Heart right ventricle (tissue), 16 donors: ENCODE measurements at regions not wholly inside any gene's neighbourhood (a gene's known extent, or its start where the extent isn't known, plus 50 kb on each side); places are given as distances from the start of the nearest gene placed in this dataset.

ENCODE experiments used
- ATAC-seq, 8 donors: fragments of 200-7000 bp; cut with Tn5 transposase; one replicate each; pipeline ENCODE4 v1.9.1; 2020; ENCODE audit warnings: mild to moderate bottlenecking in 8 of 8, moderate library complexity in 8 of 8, moderate number of reproducible peaks in 1 of 8
- DNase-seq, 2 donors: peaks; one replicate each; pipeline ENCODE4 v3.0.0-alpha.2; 2020
- H3K27ac ChIP-seq, 10 donors: fragments of 200-600 bp; sonication (generic) in 2 of 10; one replicate each; pipeline versions ENCODE4 v1.5.0 to v1.8.0; 2020 to 2022; ENCODE audit warnings: mild to moderate bottlenecking in 3 of 10
- H3K27me3 ChIP-seq, 7 donors: fragments of 200-600 bp; one replicate each; pipeline ENCODE4 v1.8.0; 2021 to 2022; ENCODE audit warnings: mild to moderate bottlenecking in 2 of 7
- H3K36me3 ChIP-seq, 9 donors: fragments of 200-600 bp; sonication (generic) in 1 of 9; one replicate each; pipeline versions ENCODE4 v1.5.0 to v1.8.0; 2020 to 2022; ENCODE audit warnings: mild to moderate bottlenecking in 2 of 9
- H3K4me1 ChIP-seq, 9 donors: fragments of 200-600 bp; sonication (generic) in 1 of 9; one replicate each; pipeline versions ENCODE4 v1.5.0 to v1.8.0; 2020 to 2022; ENCODE audit warnings: mild to moderate bottlenecking in 4 of 9
- H3K4me3 ChIP-seq, 10 donors: fragments of 200-600 bp; sonication (generic) in 2 of 10; one replicate each; pipeline versions ENCODE4 v1.5.0 to v1.8.0; 2020 to 2022; ENCODE audit warnings: mild to moderate bottlenecking in 7 of 10, moderate library complexity in 2 of 10
- H3K9me3 ChIP-seq, 11 donors: fragments of 200-600 bp in 10 of 11; sonication (generic) in 2 of 11; one replicate each; pipeline versions ENCODE4 v1.5.0 to v1.8.0; 2013 to 2022; ENCODE audit warnings: mild to moderate bottlenecking in 2 of 11, control low read depth in 1 of 11, moderate library complexity in 1 of 11
- WGBS, 2 donors: extraction: QIAGEN DNeasy Blood & Tissue Kit; methylation state at CpG; one replicate each; pipeline ENCODE4 v1.1.7; 2013; ENCODE audit warnings: inconsistent platforms in 1 of 2; 5-methylcytosine and 5-hydroxymethylcytosine counted together
- intact Hi-C, 10 donors: fragments of 100-400 bp; cut with DNase I; formaldehyde crosslinking; loops; one replicate each; pipeline versions ENCODE4 v1.11.1 to v1.14.2; 2022
- TF ChIP-seq, protein P1 (sequence below), 9 donors: fragments of 200-600 bp; sonication (generic) in 2 of 9; IDR thresholded peaks; one replicate each; pipeline versions ENCODE4 v1.5.0 to v1.8.0; 2021 to 2022; ENCODE audit warnings: antibody characterized with exemption in 9 of 9, mild to moderate bottlenecking in 5 of 9, moderate library complexity in 1 of 9
- donor health status: Arrhythmogenic right ventricular cardiomyopathy.
- donor health status: ischemic (EF 13 %, LVEDD 7.1; RV severe dilation, severe dysfunction).
- donor health status: healthy with polysubstance abuse.
- donor health status: DM: no; HTN: yes; CAD: no.
- donor health status: DM: no; HTN: no; CAD: no.
- donor health status: ischemic (EF 25% LVEDD 6.9; RV normal size, moderate dysfunction).
- donor health status: ischemic (EF 25% LVEDD 5.7; RV mildly dilated, moderate dysfunction).
- donor health status: healthy.
- donor health status: DM: yes; HTN: yes; CAD: no.
- donor health status: Ischemic cardiomyopathy.
- donor health status: ischemic (EF 35%, LVEDD 5.7; RV mildly dilated, moderate dysfunction).
- donor health status: nonischemic (EF 11% LVEDD 7.7; RV severe dilation, severe dysfunction).
- donor health status: DM: yes; HTN: yes; CAD: no.
- donor health status: PGD.
- donor health status: ischemic (EF 29% LVEDD 5.4; RV normal size, mild dysfunction).
- donor health status: nonischemic (EF 23%, LVEDD 6.1; RV moderate dilation, normal function).

DNA sequence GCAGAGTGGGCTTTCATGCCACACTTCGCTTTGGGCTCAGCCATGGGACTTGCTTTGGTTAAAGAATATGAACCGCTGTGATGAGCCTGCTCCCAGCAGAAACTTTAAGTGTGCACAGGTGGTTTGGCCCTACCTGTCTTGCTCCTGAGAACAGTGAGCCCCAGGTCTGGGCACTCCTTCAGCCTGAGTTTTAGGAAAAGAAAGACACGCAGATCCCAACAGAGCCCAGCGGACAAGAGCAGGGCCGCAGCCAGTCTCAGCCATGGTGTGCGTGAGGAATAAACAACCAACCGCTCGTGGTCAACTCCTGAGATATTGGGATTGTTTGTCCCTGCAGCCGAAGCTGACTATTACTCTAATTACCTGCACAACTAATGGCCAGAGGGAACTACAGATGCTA lies 217.1 kb upstream of the C1orf174 start:
- H3K27ac ChIP-seq: no peak overlapping the region
- H3K36me3 ChIP-seq: no peaks in the 10 kb centered on the region
- H3K4me3 ChIP-seq: no peak overlapping the region
- no peaks in the 10 kb centered on the region for H3K4me1 ChIP-seq
- H3K9me3 ChIP-seq: peaks cover 0 to 13% (median 0%) of the 10 kb centered on the region in 11 donors
- peaks cover 0 to 33% (median 11%) of the 10 kb centered on the region in 7 donors for H3K27me3 ChIP-seq
- ATAC-seq: no peak
- no peak for DNase-seq
- intact Hi-C loops: no loop called here
- WGBS, 2 donors: 93 to 94% methylated on average over 9 of the region's 9 CpGs
- TF ChIP-seq, protein P1, sequence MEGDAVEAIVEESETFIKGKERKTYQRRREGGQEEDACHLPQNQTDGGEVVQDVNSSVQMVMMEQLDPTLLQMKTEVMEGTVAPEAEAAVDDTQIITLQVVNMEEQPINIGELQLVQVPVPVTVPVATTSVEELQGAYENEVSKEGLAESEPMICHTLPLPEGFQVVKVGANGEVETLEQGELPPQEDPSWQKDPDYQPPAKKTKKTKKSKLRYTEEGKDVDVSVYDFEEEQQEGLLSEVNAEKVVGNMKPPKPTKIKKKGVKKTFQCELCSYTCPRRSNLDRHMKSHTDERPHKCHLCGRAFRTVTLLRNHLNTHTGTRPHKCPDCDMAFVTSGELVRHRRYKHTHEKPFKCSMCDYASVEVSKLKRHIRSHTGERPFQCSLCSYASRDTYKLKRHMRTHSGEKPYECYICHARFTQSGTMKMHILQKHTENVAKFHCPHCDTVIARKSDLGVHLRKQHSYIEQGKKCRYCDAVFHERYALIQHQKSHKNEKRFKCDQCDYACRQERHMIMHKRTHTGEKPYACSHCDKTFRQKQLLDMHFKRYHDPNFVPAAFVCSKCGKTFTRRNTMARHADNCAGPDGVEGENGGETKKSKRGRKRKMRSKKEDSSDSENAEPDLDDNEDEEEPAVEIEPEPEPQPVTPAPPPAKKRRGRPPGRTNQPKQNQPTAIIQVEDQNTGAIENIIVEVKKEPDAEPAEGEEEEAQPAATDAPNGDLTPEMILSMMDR (IDR thresholded peaks at IDR 0.05): no peak

DNA sequence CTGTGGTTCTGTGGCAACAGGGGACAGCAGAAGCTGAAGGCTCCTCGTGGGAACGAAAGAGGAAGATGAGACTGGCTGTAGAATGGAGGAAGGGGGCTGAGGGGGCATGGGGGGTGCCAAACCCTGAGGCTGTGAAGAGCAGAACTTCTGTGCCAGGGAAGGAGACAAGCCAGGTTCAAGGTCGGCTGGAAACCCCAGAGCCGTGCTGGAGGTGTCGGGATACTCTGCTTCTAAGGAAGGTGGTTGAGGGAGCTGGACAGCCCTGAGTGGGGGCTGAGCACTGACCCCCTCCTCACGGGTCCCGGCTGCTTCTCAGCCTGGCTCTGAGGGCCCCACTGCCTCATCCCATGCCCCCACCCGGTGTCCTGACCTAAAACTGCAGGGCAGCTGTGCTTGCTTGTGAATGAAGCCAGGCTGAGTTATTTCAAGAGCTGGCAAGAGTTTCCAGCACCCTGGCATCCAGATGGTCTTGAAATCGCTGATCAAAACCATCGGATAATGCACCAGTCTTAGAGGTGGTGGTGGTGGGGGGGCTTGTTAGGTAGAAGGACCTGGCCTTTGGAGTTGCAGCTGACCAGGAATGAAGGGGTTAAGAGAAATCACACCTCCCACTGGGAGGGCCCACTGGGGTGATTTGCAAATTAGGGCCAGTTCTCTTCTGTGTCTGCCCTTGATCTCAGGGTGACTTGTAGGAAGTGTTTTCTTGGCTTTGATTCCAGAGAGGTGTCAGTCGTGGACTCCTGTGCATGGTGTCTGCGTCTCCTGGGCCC lies 218.9 kb upstream of the C1orf174 start:
- Histone ChIP-seq H3K4me3 (no peak overlapping the region), H3K4me1 (no peaks in the 10 kb centered on the region), H3K9me3 (peaks cover 0 to 8% (median 0%) of the 10 kb centered on the region in 11 donors), H3K36me3 (no peaks in the 10 kb centered on the region), H3K27ac (no peak overlapping the region), H3K27me3 (peaks cover 0 to 43% (median 6%) of the 10 kb centered on the region in 7 donors)
- intact Hi-C loops: no loop called here
- WGBS, 2 donors: 46 to 51% methylated on average over 12 of the region's 12 CpGs
- DNase-seq (no peak), ATAC-seq (no peak)
- TF ChIP-seq, protein P1 (IDR thresholded peaks at IDR 0.05): no peak

DNA sequence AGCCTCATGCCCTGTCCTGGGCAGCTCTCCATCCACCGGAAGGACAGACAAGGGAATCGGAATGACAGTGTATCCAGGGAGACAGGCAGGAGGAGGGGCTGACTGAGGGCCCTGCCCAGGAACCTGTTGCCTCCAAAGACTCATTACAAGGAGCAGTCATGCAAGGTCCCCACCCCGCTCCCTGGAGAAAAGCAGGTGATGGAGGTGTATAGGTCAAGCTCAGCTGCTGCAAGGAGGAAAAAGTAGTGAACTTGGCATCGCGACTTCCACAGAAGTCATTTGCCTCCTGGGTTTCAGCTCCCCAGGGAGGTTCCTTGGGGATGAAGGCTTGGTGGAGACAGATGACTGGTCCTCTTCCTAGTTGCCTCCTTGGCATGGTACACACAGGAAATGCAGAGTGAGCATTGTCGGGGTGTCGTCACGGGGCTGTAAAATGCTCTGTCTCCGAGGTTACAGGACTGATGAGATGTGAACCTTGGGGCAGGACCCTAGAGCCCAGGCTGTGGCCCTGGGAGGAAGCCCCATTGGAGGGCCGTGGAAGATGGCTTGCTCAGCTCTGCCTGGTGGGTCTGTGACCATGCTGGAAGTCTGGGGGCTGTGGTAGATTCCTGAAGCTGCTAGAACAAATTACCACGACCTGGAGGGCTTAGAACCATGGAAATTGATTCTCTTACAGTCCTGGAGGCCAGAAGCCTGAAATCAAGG lies 219.6 kb upstream of the C1orf174 start:
- Histone ChIP-seq H3K9me3 (peaks cover 0 to under 1% (median 0%) of the 10 kb centered on the region in 11 donors), H3K27ac (no peak overlapping the region), H3K36me3 (no peaks in the 10 kb centered on the region), H3K27me3 (peaks cover 0 to 38% (median 6%) of the 10 kb centered on the region in 7 donors), H3K4me1 (no peaks in the 10 kb centered on the region), H3K4me3 (no peak overlapping the region)
- intact Hi-C loops: no loop called here
- DNase-seq (no peak), ATAC-seq (no peak)
- TF ChIP-seq, protein P1 (IDR thresholded peaks at IDR 0.05): no peak
- WGBS, 2 donors: 56 to 60% methylated on average over 11 of the region's 11 CpGs

DNA sequence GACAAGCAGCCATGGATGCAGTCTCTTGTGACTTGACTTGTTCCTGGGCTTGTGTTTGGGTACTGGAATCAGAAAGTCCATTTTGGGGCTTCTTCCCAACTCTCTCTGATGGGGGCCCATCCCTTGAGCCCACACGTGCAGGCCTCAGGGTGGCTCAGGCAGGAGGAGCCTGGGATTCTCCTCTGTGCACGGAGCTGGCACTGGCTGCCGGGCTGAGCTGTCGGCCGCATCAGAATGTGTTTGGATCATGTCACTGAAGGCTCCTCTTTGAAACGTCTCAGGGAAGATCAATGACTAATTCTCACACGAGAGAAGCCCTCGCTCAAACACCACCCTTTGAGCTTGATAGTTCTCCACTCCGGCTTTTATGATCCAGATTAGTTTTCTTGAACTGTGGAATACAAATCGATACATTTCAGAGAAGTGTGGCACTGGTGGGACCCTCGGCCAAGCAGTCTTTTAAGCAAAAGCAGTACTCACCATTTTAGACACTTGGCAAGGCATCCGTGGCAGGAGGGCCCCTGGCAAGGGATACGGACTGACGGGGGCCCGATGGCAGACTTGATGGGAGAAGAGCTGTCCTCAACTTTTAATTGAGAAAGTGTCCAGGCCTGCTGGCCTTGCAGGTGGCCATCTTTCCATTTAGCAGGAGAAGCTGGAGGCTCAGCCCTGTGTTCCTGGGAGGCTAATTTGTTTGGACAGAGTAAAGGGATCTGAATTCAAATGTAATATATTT lies 220.7 kb upstream of the C1orf174 start:
- no peak for DNase-seq
- H3K27me3 ChIP-seq: peaks cover 0 to 29% (median 6%) of the 10 kb centered on the region in 7 donors
- TF ChIP-seq, protein P1 (IDR thresholded peaks at IDR 0.05): no peak
- H3K9me3 ChIP-seq: no peaks in the 10 kb centered on the region
- H3K4me1 ChIP-seq: no peaks in the 10 kb centered on the region
- no peak for ATAC-seq
- WGBS, 2 donors: 60 to 61% methylated on average over 15 of the region's 15 CpGs
- H3K27ac ChIP-seq: no peak overlapping the region
- no peak overlapping the region for H3K4me3 ChIP-seq
- H3K36me3 ChIP-seq: no peaks in the 10 kb centered on the region
- intact Hi-C loops: no loop called here
